ENCODE measurements at regions not wholly inside any gene's neighbourhood (a gene's known extent, or its start where the extent isn't known, plus 50 kb on each side); places are given as distances from the start of the nearest gene placed in this dataset.
"Not testable (repeated sequence)": the region's sequence is repeated elsewhere in the genome, so short reads cannot be mapped to it uniquely, and the experiment has no call there.

GRCh38 chr9:744790-745484 lies 96.6 kb upstream of the DMRT1 start:
- DNase-seq = no peak

- DNase-seq = no peak
Observed at GRCh38 chr9:745761-746380, 95.6 kb upstream of the DMRT1 start.

GRCh38 chr9:746661-747434 lies 94.6 kb upstream of the DMRT1 start:
- DNase-seq = no peak

- DNase-seq = no peak
Observed at GRCh38 chr9:747567-747966, 93.9 kb upstream of the DMRT1 start.

- no peak for DNase-seq
Observed at GRCh38 chr9:748861-749497, 92.5 kb upstream of the DMRT1 start.

- DNase-seq = no peak
Observed at GRCh38 chr9:749716-750115, 91.8 kb upstream of the DMRT1 start.

GRCh38 chr9:750249-750967 lies 91.1 kb upstream of the DMRT1 start:
- no peak for DNase-seq

GRCh38 chr9:751137-752051 lies 90.1 kb upstream of the DMRT1 start:
- DNase-seq = no peak

GRCh38 chr9:752201-752600 lies 89.3 kb upstream of the DMRT1 start:
- DNase-seq = no peak

- DNase-seq = no peak
Observed at GRCh38 chr9:752681-753200, 88.8 kb upstream of the DMRT1 start.

GRCh38 chr9:753734-754133 lies 87.8 kb upstream of the DMRT1 start:
- DNase-seq = not testable (repeated sequence)

GRCh38 chr9:754150-754931 lies 87.2 kb upstream of the DMRT1 start:
- no peak for DNase-seq

- no peak for DNase-seq
Observed at GRCh38 chr9:755454-756381, 85.8 kb upstream of the DMRT1 start.

GRCh38 chr9:757246-757881 lies 84.1 kb upstream of the DMRT1 start:
- no peak for DNase-seq

GRCh38 chr9:758146-758545 lies 83.4 kb upstream of the DMRT1 start:
- no peak for DNase-seq

GRCh38 chr9:759541-759940 lies 82.0 kb upstream of the DMRT1 start:
- no peak for DNase-seq

GRCh38 chr9:759983-760736 lies 81.3 kb upstream of the DMRT1 start:
- no peak for DNase-seq

Measured in right lung (tissue), 2 donors.